ENCODE measurements at regions not wholly inside any gene's neighbourhood (a gene's known extent, or its start where the extent isn't known, plus 50 kb on each side); places are given as distances from the start of the nearest gene placed in this dataset.

- no peak for TF ChIP-seq CTCF (IDR thresholded peaks at IDR 0.05)
- no peak for TF ChIP-seq FOXJ3 (CRISPR knock-in tag; IDR thresholded peaks at IDR 0.05)
- TF ChIP-seq NFIC (IDR thresholded peaks at IDR 0.05; ENCODE audit: borderline replicate concordance), result no peak
- no peak for TF ChIP-seq USF2 (IDR thresholded peaks at IDR 0.05; ENCODE audit: borderline replicate concordance, low read depth, low read length)
Observed at GRCh38 chr4:4712800-4713528, 146.5 kb upstream of the MSX1 start (continued).

GRCh38 chr4:4711902-4712301 is 147.6 kb upstream of the MSX1 start:
- Histone ChIP-seq H3K4me3 (ENCODE audit: low read depth in 2 of 2, low read length in 1 of 2) (no peak overlapping the region), H3K4me2 (no peak overlapping the region), H3K9me3 (no peaks in the 10 kb centered on the region; the same call in 1 of the 2 replicates), H4K20me1 (ENCODE audit: insufficient read depth) (no peaks in the 10 kb centered on the region), H3K9me2 (no peaks in the 10 kb centered on the region), H3K4me1 (ENCODE audit: control insufficient read depth in 1 of 2, insufficient read depth in 2 of 2, low read depth in 1 of 2, low read length in 1 of 2) (peaks cover 0 to 9% of the 10 kb centered on the region in 2 experiments; a peak in 2 of 4 replicates), H3K27ac (ENCODE audit: low read depth in 2 of 2, low read length in 1 of 2) (no peak overlapping the region), H3K79me2 (ENCODE audit: insufficient read depth) (no peaks in the 10 kb centered on the region), H3F3A (replicated peaks; ENCODE audit: insufficient read depth) (no peaks in the 10 kb centered on the region), H3K9ac (no peak overlapping the region), H3K36me3 (replicated peaks in 1 of 2; ENCODE audit: control insufficient read depth in 1 of 2, insufficient read depth in 2 of 2, low read length in 1 of 2) (no peaks in the 10 kb centered on the region), H3K27me3 (ENCODE audit: insufficient read depth) (no peaks in the 10 kb centered on the region), H2AFZ (ENCODE audit: low read depth) (no peak overlapping the region)
- WGBS (ENCODE audit: low lambda C conversion rate), result 77% methylated on average over 3 of the region's 3 CpGs
- TF ChIP-seq CTCF (IDR thresholded peaks at IDR 0.05) (no peak), EZH2phosphoT487 (IDR thresholded peaks at IDR 0.05; ENCODE audit: borderline replicate concordance, low read depth) (no peak), REST (IDR thresholded peaks at IDR 0.05; ENCODE audit: low read depth, low read length) (no peak), RFX5 (IDR thresholded peaks at IDR 0.05; ENCODE audit: low read length) (no peak), FOSL2 (IDR thresholded peaks at IDR 0.05; ENCODE audit: borderline replicate concordance, low read depth) (no peak), USF1 (IDR thresholded peaks at IDR 0.05; ENCODE audit: borderline replicate concordance, low read depth) (no peak), SIN3A (IDR thresholded peaks at IDR 0.05; ENCODE audit: borderline replicate concordance, low read depth, low read length) (no peak), GABPA (IDR thresholded peaks at IDR 0.05; ENCODE audit: low read depth) (no peak), PBX3 (IDR thresholded peaks at IDR 0.05) (no peak), RCOR1 (IDR thresholded peaks at IDR 0.05; ENCODE audit: low read length) (no peak)
- ChIA-PET POLR2A (no interaction called here), CTCF (interaction anchor here (1.3 kb wide), 1 partner anchor 44 kb away, joined by 4 read pairs; no protein-coding TSS in a partner anchor)
- no peak for DNase-seq

Measured in SK-N-SH (cell line).